Spleen (tissue), 7 donors: ENCODE measurements at regions not wholly inside any gene's neighbourhood (a gene's known extent, or its start where the extent isn't known, plus 50 kb on each side); places are given as distances from the start of the nearest gene placed in this dataset.

Experiments used
- CTCF ChIP-seq, 11 experiments: fragments of 200-600 bp in 7 of 11; fragments of 450-650 bp in 4 of 11; sonication (generic) in 4 of 11; IDR thresholded peaks in 8 of 11; conservative IDR thresholded peaks in 3 of 11; 1 replicate in 7 of 11; 2 replicates in 4 of 11; pipeline versions ENCODE4 v1.4.0 to v1.8.0; 2016 to 2021; ENCODE audit warnings: antibody characterized with exemption in 11 of 11, inconsistent platforms in 4 of 11, mild to moderate bottlenecking in 1 of 11
- POLR2A ChIP-seq, 3 donors: fragments of 450-650 bp; IDR thresholded peaks; one replicate each; pipeline ENCODE4 v1.5.1; 2017; ENCODE audit warnings: antibody characterized with exemption in 3 of 3, mild to moderate bottlenecking in 1 of 3
- POLR2AphosphoS5 ChIP-seq, 3 donors: sonication (generic); formaldehyde crosslinking; IDR thresholded peaks; one replicate each; pipeline ENCODE4 v1.5.1; 2017; ENCODE audit warnings: antibody characterized with exemption in 3 of 3
- donor health status: DM: no; HTN: no; CAD: no; lungs with moderate emphysema.
- donor health status: DM: no; HTN: no; CAD: no.
- donor health status: DM: no; HTN: no; CAD: no.

- no peak for TF ChIP-seq CTCF (IDR thresholded peaks at IDR 0.05 in 8 of 11, conservative IDR thresholded peaks at IDR 0.05 in 3 of 11)
- TF ChIP-seq POLR2A (IDR thresholded peaks at IDR 0.05), result no peak
- TF ChIP-seq POLR2AphosphoS5 (IDR thresholded peaks at IDR 0.05), result no peak
These were observed 384.6 kb upstream of the RORA start for GRCh38 chr15:61613729-61614128.
